ENCODE measurements at regions not wholly inside any gene's neighbourhood (a gene's known extent, or its start where the extent isn't known, plus 50 kb on each side); places are given as distances from the start of the nearest gene placed in this dataset.

DNA sequence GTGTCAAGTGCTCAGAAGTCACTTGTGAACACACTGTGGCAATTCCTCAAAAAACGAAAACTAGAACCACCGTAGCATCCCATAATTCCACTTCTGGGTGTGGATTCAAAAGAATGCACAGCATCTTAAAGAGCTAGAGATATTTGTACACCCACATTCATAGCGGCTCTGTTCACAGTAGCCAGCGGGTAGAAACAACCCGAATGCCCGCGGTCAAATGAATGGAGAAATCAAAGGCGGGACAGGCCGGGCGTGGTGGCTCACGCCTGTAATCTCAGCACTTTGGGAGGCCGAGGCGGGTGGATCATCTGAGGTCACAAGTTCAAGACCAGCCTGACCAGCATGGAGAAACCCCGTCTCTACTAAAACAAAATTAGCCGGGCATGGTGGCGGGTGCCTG, 337.5 kb downstream of the SEC14L1 start:
- no peak for DNase-seq

- no peak for DNase-seq
These were observed 338.1 kb downstream of the SEC14L1 start for GRCh38 chr17:77478899-77479298.

GRCh38 chr17:77479372-77480198, 338.8 kb downstream of the SEC14L1 start:
- no peak for DNase-seq

DNA sequence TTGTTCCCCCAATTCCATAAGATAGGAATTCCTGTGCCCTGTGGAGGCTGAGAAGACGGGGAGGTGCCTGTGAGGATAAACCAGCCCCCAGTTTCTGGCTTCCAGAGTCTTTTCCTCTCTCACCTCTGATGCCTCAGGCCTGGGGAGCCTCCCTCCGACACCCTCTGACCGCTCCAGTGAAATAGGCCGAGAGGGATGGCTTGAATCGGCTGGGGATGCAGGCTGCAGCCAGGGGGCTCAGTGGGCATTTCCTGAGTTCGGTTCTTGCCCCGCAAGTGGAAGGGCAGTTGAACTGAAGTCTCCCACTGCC, 339.4 kb downstream of the SEC14L1 start:
- no peak for DNase-seq

DNA sequence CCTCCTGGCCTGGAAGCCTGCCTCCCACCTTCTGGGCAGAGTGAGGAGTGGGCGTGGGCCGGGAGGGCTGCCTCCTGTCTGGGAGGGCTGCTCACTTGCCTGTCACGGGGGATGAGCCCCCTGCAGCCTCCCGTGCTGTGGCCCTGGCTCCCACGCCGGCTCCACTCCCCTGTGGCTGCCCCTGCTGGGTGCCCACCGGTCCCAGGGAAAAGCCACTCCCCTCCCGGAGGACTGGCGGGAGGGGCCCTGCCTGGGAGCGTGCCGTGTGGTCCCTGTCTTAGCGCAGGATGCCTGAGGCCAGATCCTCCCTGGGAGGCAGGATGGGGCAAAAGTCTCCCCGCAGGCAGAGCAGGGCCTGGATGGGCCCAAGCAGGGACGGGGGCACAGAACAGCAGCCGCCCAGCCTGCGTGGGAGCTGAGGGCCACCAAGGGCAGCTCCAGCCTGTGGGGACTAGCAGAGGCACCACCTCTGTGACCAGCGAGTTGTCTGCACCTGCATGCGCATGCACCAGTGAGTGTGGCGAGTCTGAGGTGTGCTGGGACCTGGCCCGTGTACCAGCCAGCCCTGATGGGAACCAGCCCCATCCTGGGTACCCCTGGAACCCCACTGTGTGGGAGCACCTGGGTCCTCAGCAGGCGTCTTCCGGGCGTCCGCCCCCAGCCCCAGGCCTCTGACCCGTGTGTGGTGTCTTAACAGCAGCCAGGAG, 339.9 kb downstream of the SEC14L1 start:
- no peak for DNase-seq

GRCh38 chr17:77481476-77482374, 341.0 kb downstream of the SEC14L1 start:
- DNase-seq = no peak

- no peak for DNase-seq
These were observed 341.8 kb downstream of the SEC14L1 start for GRCh38 chr17:77482375-77483127.

- DNase-seq = no peak
These were observed 342.4 kb downstream of the SEC14L1 start for GRCh38 chr17:77483128-77483598.

GRCh38 chr17:77484111-77484510, 343.3 kb downstream of the SEC14L1 start:
- DNase-seq = no peak

DNA sequence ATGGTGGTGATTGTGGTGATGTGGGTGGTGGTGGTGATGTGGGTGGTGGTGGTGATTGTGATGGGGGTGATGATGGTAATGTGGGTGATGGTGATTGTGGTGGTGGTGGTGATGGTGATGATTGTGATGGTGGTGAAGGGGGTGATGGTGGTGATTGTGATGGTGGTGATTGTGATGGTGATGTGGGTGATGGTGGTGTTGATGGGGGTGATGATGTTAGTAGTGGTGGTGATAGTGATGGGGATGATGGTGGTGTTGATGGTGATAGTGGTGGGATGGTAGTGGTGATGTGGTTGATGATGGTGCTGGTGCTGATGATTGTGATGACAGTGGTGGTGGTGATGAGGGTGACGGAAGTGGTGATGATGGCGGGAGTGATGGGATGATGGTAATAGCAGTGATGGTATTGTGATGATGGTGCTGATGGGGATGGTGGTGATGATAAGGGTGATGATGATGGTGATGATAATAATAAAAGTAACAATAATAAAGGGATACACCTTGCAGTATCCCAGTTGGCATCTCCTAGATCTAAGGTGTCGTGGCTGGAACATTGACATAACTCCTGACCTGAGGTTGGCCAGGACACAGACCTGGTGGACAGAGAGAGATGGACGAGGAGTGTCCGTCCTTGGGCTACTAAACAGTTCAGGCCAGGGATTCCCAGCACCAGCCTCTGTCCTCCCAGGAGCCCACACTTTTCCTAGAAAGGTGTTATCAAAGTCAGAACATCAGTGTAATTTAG, 344.5 kb downstream of the SEC14L1 start:
- DNase-seq = no peak

- DNase-seq = no peak
These were observed 346.5 kb downstream of the SEC14L1 start for GRCh38 chr17:77487211-77487629.

- no peak for DNase-seq
These were observed 347.1 kb downstream of the SEC14L1 start for GRCh38 chr17:77487677-77488530.

DNA sequence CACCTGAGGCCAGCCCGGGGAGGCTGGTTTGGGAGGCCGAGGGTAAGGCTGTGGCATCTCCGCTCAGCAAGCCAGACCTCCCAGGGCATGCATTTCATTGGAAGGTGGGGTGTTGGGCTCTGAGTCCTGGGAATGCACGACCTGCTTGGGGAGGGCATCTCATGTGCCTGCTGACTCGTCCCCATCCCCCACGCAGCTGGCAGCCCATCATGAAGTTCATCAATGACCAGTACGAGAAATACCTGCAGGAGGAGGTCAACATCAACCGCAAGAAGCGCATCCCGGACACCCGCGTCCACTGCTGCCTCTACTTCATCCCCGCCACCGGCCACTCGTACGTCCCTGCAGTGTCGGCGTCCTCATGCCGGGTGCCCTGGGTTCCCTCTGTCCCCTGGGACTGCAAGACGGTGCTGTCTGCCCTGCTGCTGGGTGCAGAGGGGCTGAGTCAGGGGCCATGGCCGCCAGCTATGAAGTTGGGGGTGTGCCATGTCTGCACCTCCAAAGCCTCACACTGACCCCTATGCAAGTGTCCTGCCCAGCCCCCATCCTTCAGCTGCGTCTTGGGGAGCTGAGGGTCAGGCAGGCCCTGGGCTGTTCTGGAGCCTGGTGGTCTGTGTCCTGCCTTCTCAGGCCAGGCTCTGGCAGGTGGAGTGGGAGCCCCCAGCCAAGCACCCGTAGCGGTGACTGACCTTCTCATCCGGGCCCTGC, 347.9 kb downstream of the SEC14L1 start:
- DNase-seq = no peak

GRCh38 chr17:77489239-77489892, 348.6 kb downstream of the SEC14L1 start:
- no peak for DNase-seq

DNA sequence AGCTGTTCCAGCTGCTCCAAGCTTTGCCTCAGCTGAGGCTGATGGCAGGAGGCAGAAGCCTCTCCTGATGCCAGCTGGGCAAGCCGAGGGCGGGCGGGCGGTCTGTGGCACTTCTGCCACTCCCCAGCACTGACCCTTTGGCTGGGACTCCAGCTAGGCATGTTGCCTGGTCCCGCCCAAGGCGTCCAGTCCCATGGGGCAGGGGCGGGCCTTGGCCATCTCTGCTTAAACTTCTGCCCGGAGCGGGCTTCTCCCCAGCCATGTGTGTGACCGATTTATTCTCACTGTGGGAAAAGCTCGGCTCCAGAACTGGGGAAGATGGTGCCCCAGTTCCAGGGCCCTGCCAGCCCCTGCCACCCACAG, 349.1 kb downstream of the SEC14L1 start:
- DNase-seq = no peak

GRCh38 chr17:77490361-77491183, 349.8 kb downstream of the SEC14L1 start:
- DNase-seq = no peak

- no peak for DNase-seq
These were observed 351.2 kb downstream of the SEC14L1 start for GRCh38 chr17:77491921-77492445.

- DNase-seq = no peak
These were observed 351.9 kb downstream of the SEC14L1 start for GRCh38 chr17:77492446-77493237.
